ENCODE measurements at regions not wholly inside any gene's neighbourhood (a gene's known extent, or its start where the extent isn't known, plus 50 kb on each side); places are given as distances from the start of the nearest gene placed in this dataset.
A peak's percentile ranks its signal among the peaks of the same experiment; 100 is the strongest.
"Not testable (repeated sequence)": the region's sequence is repeated elsewhere in the genome, so short reads cannot be mapped to it uniquely, and the experiment has no call there.

DNA sequence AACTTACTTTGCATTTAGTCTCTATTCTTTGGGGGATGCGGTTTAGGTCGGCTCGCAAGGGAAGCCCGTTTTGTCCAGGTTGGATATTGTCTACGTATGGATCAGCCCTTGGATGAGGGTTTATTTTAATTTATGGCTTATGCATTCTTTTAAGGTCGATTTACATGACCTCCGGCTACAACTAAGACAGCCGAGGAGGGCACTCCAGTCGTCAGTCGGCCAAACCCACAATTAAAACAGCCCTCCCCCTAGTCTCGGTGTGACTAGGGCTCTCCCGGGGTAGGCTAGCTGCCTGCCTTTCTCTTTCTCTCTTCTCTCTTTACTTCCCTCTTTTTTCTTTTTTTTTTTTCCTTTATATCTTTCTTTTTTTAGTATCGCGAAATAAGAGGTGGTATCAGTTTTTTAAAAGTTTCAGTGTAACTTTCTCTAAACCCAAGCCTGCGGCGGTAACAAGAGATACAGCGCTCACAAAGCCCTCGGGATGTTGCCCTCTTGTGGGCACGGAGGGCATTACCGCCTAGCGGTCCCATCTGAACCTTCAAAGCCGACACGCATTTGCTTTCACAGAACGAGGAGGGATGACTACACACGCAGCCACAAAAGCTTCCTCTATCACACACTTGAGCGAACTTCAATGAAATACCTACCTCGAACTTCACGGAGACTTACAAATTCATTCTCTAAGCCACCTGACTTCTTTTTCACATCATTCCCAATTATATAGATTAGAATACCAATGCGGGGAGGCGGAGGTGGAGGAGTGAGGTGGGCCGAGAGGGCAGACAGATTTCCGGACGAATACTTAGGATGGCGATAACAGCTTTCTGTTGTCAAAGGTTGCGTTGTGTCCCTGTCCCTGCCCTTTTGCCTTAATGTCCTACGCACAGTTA lies 132.3 kb upstream of the C11orf58 start:
- DNase-seq (ENCODE audit: low read depth in 2 of 2) = peak; percentile 41 to 78

DNA sequence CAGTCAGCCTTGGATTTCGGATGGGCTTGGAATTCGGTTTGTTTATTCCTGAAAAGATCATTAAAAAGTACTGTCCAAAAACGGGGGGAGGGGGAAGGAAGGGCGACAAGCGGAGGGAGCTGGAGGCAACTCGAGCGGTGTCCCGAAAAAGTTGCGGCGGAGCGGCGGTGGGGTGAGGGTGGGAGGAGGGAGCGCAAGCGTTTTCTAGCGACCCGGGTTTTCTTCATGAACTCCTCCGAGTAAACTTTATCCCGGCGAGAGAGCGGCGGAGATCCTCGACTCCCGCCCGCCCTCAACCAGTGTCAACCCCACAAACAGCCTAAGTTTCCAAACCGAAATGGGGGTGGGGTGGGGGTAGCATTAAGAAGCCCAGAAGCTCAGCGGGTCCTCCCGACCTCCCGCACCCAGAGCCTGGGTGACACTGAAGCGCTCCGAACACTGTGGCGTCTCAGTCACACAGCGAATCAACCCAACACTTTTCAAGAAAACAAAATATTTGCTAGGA lies 133.0 kb upstream of the C11orf58 start:
- no peak for DNase-seq (ENCODE audit: low read depth in 2 of 2)

DNA sequence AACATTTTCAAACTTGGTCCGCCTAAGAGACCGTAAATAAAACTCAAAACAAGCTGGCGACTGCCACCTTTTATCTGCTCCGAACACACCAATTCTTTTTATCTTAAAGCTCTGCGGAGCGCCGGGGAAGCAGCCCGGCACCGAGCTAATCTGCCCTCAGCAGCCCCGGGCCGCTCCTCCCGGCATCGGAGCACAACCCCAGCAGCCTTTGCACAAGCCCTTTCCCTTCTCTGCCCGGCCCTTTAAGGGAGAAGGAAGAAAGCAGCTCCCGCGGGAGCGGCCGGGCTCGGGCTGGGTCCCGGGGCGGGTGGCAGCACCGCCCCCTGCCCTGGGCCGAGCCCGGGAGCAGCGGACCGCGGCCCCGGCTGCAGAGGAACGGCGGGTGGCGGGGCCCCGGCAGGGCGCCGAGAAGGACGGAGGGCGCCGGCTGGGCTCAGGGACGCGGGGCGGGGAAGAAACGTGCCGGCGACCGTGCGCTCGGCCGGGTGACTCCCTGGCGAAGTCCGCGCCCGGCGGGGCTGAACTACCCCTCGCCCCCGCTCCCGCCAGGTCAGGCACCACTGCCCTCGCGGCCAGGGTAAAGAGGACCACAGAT lies 133.6 kb upstream of the C11orf58 start:
- DNase-seq (ENCODE audit: low read depth in 2 of 2) = no peak

DNA sequence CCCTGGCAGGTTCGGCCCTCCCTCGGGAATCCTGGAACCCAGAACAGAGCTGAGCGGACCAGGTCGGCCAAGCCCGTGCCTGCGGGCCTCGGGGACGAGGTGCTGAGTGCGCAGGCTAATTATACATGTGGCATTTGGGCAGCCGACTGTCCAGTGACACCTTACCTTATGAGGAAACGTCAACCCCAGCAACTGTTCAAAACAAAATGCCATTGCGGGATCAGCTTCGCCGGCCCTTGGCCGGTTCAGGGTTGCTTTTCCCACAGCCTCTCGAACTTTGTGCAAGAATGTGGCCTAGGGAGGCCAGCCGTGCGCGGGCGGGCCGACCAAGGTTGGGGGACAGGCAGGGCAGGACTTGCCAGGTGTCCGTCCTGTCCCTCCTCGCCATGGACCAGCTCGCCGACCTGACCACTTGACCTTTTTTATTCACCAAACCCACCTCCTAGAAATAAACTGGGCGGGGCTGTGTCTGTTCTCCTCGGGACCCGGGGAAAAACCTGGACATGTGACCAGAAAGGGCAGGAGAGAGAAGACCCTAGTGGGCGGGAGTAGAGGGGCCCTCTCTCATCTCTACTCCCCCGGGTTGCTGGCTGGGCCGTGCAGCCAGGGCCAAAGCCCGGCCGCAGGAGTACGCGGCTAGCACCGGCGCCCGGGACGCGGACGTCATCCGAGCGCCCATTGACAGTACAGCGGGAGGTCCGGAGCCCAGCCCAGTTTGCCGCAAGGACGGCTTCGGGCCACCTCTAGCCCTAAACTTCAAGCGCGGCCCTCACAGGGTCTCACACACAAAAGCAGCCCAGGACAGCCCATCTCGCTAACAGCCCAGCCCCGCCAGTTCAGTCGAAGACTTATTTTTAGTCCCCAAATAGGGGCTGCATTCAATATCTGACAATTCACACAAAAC lies 134.3 kb upstream of the C11orf58 start:
- DNase-seq (ENCODE audit: low read depth in 2 of 2) = no peak

DNA sequence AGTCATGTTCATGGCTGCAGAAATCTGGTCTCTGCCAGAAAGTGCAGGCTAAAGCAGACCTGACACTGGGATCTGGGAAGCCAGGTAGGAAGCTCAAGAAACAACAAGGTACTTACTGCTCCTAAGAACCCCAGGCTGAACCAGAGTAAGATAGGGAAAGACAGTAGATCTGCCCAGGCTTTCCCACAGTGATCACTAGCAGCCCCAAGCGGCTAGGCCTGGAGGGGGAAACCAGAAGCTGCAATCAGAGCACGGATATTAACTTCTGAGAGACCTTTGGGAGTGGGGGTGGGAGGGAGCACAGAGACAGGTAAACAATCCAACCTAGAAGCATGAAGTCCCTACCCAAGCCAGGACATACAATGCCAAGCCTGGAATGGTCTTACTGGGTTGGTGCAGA lies 135.2 kb upstream of the C11orf58 start:
- DNase-seq (ENCODE audit: low read depth in 2 of 2) = no peak

DNA sequence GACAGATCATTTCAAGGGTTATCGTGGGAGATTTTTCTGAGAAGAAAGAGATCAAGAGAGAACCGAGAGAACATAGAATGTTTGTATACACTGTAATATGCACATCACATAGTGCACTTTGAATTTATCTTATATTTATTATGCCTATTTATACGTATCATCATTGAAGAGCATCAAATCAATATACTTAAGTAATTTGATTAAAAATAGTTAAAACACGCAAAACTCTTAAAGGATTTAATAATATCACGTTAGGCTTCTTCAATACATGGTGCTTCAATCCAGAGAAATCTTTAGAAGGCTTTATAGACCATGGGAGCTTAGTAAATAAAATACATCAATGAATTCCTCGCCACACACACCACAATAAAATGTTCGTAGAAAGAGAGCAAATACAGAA lies 139.5 kb upstream of the C11orf58 start:
- DNase-seq (ENCODE audit: low read depth in 2 of 2) = no peak

DNA sequence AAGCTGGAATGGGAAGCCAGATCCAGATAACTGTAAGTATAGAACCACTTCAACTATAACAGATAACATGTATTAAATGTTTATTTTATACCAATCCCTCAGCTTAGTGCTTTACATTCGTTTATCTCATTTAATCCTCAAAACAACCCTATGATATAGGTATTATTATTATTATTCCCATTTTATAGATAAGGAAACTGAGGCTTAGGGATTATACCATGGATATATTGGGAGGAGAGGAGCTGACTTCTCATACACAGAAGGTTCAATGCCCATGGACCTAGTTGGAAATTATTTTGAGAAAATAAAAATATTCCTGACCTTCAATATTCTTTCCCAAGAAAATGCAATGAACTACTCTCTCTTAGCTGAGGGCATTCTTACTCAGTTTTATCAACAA lies 140.4 kb upstream of the C11orf58 start:
- DNase-seq (ENCODE audit: low read depth in 2 of 2) = no peak

DNA sequence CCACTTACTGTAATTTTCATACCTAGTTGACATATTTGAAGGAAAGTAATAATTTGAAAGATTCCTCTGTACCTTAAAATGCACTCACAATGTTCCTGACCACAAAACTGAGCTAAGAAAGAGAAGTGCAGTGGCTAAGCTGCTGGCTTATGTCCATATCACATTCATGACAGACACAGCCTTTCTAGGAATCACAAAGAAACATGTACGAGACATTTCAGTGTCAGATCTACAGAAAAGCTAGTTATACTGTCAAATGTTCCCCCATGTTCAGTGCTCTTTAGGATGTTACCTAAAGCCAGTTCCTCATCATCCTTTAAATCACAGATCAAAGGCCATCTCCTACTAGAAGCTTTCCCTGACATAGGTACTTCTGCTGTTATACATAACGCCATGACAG lies 142.2 kb upstream of the C11orf58 start:
- DNase-seq (ENCODE audit: low read depth in 2 of 2) = no peak

DNA sequence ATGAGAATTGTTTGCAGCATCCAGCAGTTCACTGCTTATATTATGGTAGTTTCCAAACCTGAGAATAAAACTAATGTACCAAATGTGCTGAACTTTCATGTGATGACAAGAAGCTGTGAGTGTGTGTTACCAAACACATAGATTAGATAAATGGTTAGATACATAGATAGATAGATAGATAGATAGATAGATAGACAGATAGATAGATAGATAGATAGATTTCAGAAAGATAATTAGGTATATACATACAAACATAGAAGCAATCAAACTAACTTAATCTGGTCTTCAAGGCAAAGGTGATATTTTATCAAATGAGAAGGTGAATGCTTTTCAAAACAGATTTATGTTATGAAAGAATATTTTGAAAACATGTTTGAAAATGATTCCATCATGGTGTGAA lies 147.3 kb upstream of the C11orf58 start:
- no peak for DNase-seq (ENCODE audit: low read depth in 2 of 2)

DNA sequence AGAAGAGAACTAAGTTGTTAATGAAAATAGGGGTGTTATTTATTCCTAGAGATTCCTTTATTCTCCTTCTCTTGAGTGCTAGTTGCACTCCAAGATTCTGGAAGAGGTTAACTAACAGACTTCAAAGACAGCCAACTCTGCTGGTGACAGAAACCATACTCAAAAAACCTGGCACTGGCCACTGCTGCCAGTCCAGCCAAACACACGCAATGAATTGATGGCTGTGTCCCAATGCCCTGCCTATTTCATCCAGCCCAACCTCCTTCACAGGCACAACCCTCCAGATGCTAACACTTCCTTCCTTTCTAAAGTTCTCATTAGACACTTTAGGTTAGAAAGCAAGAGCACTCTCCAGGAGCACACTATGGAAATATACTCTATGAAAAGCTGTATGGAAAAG lies 150.8 kb upstream of the C11orf58 start:
- DNase-seq (ENCODE audit: low read depth in 2 of 2) = no peak

DNA sequence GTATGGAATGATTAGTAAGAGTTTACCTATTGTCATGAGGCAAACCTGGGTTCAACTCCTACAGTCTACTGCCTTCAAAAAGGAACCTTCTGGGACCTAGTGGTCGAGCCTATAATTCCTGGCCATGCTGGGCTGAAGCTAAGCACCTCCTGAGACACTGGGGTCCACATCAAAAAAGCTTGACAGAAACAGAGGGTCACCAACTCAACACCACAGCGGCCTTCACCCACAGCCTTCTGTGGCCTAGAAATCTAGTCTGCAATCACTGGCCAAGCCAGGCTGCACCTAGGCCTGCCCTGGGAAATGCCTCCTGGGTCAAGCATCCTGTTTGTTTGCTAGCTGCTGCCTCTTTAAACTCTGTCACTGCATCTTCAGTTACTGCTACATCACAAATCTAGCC lies 153.9 kb upstream of the C11orf58 start:
- DNase-seq (ENCODE audit: low read depth in 2 of 2) = no peak

DNA sequence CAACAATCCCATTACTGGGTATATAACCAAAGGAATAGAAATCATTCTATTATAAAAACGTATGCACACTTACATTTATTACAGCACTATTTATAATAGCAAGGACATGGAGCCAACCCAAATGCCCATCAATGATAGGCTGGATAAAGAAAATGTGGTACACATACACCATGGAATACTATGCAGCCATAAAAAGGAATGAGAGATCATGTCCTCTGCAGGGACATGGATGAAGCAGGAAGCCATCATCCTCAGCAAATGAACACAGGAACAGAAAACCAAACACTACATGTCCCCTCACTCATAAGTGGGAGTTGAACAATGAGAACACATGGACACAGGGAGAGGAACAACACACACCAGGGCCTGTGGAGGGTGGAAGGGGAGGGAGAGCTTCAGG lies 157.4 kb upstream of the C11orf58 start:
- DNase-seq (ENCODE audit: low read depth in 2 of 2) = not testable (repeated sequence)

DNA sequence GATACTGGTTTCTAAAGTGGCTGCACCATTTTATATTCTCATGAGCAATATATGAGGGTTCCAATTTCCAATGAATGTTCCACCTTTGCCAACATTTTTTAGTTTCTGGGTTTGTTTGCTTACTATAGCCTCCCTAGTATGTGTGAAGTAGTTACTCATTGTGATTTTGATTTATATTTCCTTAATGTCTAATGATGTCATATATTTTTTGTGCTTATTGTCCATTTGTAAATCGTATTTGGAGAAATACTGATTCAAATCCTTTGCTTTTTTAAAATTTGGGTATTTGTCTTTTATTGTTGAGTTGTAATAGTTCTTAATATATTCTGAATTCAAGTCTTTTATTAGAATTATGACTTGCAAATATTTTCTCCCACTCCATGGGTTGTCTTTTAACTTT lies 161.0 kb upstream of the C11orf58 start:
- no peak for DNase-seq (ENCODE audit: low read depth in 2 of 2)

DNA sequence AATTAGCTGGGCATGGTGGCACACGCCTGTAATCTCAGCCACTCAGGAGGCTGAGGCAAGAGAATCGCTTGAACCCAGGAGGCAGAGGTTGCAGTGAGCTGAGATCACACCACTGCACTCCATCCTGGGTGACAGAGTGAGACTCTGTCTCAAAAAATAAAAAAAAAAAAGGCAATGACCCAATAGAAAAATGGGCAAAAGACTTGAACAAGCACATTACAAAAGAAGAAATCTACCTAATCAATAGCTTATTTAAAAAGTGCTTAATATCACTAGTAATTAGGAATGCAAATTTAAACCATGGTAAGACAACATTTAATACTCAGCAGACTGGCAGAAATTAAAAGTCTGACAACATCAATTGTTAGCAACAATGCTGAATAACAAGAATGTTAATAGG lies 163.6 kb upstream of the C11orf58 start:
- DNase-seq (ENCODE audit: low read depth in 2 of 2) = not testable (repeated sequence)

DNA sequence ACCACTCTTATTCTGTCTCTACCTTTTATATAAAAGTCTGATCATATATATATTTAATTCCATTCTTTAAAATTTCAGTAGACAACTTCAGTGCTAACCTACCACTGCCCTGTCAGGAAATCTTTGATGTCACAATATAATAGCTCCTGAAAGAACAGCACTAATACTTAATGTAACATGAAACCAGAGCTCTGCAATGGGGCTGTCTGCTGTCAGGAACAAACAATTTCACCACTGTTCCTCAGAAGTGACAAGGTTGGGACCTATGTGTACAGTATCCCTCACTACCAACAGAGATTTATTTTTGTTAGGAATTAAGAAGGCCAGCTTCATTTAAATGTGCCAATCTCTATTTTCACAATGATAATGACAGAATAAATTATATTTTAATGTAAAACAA lies 165.5 kb upstream of the C11orf58 start:
- no peak for DNase-seq (ENCODE audit: low read depth in 2 of 2)

DNA sequence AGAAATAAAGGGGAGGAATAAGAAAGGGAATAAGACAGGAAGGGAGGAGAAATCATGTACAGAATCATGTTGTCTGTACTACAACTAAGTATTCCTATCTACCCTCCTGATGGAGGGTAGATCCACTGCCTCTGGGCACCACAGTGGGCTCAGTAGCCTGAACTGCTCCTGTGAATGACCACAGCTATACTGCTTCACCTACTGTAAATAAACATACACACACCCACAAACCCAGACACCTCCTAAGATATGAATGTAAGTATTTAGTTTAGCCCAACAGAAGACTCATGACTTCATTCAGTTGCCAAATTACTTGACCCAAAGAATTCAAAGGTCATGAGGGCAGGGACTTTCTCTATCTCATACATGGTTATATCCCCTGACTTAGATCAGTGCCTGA lies 177.3 kb upstream of the C11orf58 start:
- DNase-seq (ENCODE audit: low read depth in 2 of 2) = no peak

DNA sequence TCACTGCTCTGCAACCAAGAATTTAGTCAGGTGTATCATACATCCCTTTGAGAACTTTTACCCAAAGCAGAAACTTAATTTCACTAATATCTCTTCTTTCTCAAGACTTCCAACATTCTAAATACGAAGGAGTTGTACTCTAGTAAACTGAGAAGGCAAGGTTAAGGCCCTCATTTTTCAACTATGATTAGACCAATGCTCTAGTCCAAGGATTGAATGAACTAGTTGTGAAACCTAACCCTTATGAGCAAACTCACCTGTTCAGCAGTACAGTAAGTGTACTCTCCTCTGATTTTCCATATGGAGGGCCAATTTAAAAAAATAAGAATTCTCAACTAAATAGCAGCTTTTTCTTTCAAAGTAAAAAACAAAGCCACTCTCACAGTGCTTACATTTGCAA lies 180.0 kb upstream of the C11orf58 start:
- DNase-seq (ENCODE audit: low read depth in 2 of 2) = no peak

DNA sequence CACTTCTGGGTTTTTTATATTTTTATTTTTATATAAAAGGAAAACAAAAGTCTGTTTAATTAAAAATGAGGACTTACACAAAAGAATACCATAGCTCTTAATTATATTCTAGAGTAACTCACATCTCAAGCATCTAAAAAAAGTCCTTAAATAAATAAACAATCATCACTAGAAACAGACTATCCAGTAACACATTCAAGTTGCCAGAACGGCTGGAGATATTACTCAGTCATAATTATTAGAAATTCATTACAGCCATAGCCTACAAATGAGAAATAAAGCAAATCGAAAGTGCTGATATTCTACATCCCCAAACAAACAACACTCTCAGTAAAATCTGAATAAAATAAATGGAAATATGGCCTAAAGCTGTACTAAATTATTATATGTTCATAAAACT lies 182.5 kb upstream of the C11orf58 start:
- DNase-seq (ENCODE audit: low read depth in 2 of 2) = no peak

DNA sequence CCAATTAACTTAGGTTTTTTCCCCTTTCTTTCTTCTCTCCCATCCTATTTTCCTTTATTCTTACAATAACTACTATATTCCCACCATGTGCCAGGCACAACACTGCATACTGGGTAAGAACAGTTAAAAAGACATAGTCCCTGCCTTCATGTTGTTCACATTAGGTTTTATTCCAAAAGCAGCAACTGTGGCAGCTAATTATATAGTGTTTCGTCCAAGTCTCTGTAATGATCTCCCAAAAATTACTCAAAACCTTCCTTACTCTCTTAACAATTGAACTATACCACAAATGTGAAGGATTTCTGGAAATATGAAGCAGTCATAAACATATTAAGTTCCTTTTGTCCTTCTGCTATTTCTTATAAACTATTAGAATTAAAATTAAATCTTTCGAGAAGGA lies 184.1 kb upstream of the C11orf58 start:
- DNase-seq (ENCODE audit: low read depth in 2 of 2) = no peak

DNA sequence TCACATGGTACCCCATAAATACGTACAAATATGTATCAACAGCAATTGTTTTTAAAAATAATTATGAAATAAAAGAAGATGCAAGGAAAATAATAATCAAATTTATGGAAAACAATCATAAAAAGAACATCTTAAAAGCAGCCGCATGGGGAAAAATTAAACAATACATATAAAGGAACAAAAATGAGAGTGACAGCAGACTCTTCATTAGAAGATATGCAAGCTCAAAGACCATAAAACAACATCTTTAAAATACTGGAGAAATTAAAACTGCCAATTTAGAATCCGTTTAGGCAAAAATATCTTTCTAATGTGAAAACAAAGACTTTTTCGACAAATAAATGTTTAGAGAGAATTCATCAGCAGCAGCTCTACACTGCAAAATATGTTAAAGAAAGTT lies 190.6 kb upstream of the C11orf58 start:
- no peak for DNase-seq (ENCODE audit: low read depth in 2 of 2)

DNA sequence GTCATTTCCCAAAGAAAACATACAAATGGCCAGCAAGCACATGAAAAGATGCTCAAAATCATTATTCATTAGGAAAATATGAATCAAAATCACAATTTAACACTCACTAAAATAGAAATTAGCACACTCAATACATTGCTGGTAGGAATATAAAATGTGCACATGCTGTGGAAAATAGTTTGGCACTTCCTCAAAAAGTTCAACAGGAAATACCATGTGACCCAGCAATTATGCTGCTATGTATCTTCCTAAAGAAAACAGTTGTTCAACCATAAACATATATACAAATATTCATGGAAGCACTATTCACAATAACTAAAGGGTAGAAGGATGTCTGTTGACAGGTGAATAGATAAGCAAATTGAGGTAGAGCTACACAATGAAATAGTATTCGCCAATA lies 187.3 kb upstream of the SOX6 start:
- DNase-seq (ENCODE audit: low read depth in 2 of 2) = no peak

DNA sequence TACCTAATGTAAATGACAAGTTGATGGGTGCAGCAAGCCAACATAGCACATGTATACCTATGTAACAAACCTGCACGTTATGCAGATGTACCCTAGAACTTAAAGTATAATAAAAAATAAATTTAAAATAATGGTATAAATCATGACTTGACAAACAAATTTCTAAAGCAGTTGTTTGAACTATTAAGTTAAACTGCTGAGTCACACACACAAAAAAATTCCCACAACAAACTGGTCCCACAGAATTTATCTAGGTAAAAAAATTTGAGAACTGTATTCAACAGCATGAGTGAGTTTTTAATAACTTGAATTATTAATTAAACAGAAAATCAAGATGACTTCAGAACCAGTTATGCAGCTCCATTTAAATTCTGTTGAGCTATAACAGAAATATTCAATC lies 186.0 kb upstream of the SOX6 start:
- no peak for DNase-seq (ENCODE audit: low read depth in 2 of 2)
